Karpas-422 (cell line): ENCODE measurements at regions not wholly inside any gene's neighbourhood (a gene's known extent, or its start where the extent isn't known, plus 50 kb on each side); places are given as distances from the start of the nearest gene placed in this dataset.
"Not testable (repeated sequence)": the region's sequence is repeated elsewhere in the genome, so short reads cannot be mapped to it uniquely, and the experiment has no call there.

ENCODE experiments used
- DNase-seq: peaks from one replicate; pipeline ENCODE4 v3.0.0-alpha.2; 2015
- H2AFZ ChIP-seq: fragments of 200-600 bp; sonication (generic); 2 replicates; pipeline ENCODE4 v1.6.1; 2014; ENCODE audit warnings: antibody characterized with exemption, low read length, mixed read lengths
- H3K27ac ChIP-seq: fragments of 200-600 bp; sonication (generic); 2 replicates; pipeline ENCODE4 v1.5.1; 2014; ENCODE audit warnings: mild to moderate bottlenecking, low read length, moderate library complexity
- H3K27me3 ChIP-seq: fragments of 200-600 bp; sonication (generic); 2 replicates; pipeline ENCODE4 v1.6.1; 2014; ENCODE audit warnings: low read length, mixed read lengths
- H3K36me3 ChIP-seq: fragments of 200-600 bp; sonication (generic); 2 replicates; pipeline ENCODE4 v1.6.1; 2014; ENCODE audit warnings: low read length, mixed read lengths; ENCODE audit not compliant: insufficient read depth
- H3K4me1 ChIP-seq: fragments of 200-600 bp; sonication (generic); 2 replicates; pipeline ENCODE4 v1.6.1; 2014; ENCODE audit warnings: mild to moderate bottlenecking, low read length, mixed read lengths
- H3K4me2 ChIP-seq: fragments of 200-600 bp; sonication (generic); 2 replicates; pipeline ENCODE4 v1.6.1; 2014; ENCODE audit warnings: low read length, low read depth, mild to moderate bottlenecking; ENCODE audit not compliant: poor library complexity, severe bottlenecking
- H3K4me3 ChIP-seq: fragments of 200-600 bp; sonication (generic); 2 replicates; pipeline ENCODE4 v1.5.1; 2014; ENCODE audit warnings: mild to moderate bottlenecking, antibody characterized with exemption, low read length, mixed read lengths
- H3K79me2 ChIP-seq: fragments of 200-600 bp; sonication (generic); 2 replicates; pipeline ENCODE4 v1.6.1; 2014; ENCODE audit warnings: mild to moderate bottlenecking, low read length, mixed read lengths
- H3K9ac ChIP-seq: fragments of 200-600 bp; sonication (generic); 2 replicates; pipeline ENCODE4 v1.6.0; 2014; ENCODE audit warnings: low read length
- H3K9me2 ChIP-seq: fragments of 200-600 bp; sonication (generic), shearing (Covaris generic); replicated peaks from 2 replicates; pipeline ENCODE4 v1.6.0; 2014; ENCODE audit warnings: mild to moderate bottlenecking, low read length, moderate library complexity; ENCODE audit not compliant: insufficient read depth
- H3K9me3 ChIP-seq: fragments of 300-700, 200-600 bp; sonication (generic); 2 replicates; pipeline ENCODE4 v1.6.1; 2014; ENCODE audit warnings: low read length, mixed read lengths
- H4K20me1 ChIP-seq: fragments of 200-600 bp; sonication (generic); 2 replicates; pipeline ENCODE4 v1.6.1; 2014; ENCODE audit warnings: mild to moderate bottlenecking, antibody characterized with exemption, low read length, low read depth; ENCODE audit not compliant: insufficient read depth

DNA sequence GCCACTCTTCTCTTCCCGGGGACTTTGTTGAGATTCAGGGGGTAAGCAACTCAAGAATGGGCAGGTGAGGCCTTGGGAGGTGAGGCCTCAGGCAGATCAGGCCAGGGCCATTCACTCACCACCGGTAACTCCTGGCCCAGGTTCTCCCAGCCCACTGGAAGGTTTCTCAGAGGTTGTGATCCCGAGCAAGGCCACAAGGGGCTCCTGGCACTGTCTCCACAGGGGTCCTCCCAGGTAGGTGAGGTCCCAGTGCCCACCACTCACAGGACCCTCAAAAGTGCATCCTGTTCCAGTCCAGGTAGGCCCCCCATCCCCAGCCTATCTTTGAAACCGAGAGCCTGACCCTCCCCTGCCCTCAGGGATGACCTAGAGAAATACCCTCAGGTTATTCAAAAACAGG is 236.1 kb downstream of the BUB3 start:
- Histone ChIP-seq H3K79me2 (no peaks in the 10 kb centered on the region), H3K4me3 (peak overlapping the region; percentile 46; the same call in 1 of the 2 replicates), H3K4me1 (peaks cover 50% of the 10 kb centered on the region), H3K36me3 (peaks cover 2% of the 10 kb centered on the region; the same call in 1 of the 2 replicates), H2AFZ (no peak overlapping the region), H3K4me2 (peak overlapping the region; percentile 71), H4K20me1 (no peaks in the 10 kb centered on the region), H3K9me2 (no peaks in the 10 kb centered on the region), H3K9ac (peak overlapping the region; percentile 71), H3K27ac (peak overlapping the region; percentile 96), H3K27me3 (no peaks in the 10 kb centered on the region), H3K9me3 (peaks cover 9% of the 10 kb centered on the region)
- peak; percentile 61 for DNase-seq

DNA sequence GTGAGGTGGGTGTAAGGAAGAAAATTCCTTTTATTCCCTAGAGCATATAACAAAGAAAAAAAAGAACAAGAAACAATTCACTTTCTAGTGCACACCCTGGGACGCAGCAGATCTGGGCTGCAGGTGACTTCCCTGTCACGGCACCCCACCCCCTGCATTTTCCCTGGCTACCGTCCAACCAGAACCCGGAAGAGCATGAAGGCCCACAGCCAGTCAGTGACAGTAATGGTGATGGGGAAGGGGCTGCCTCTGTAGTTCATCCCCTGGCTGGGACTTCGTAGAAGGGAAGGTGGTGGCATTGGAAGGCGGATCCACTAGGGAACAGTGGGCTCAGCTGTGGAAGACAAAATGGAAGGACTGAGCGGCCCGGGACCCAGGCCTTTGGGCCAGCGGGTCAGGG is 236.7 kb downstream of the BUB3 start:
- Histone ChIP-seq H3K27ac (peak overlapping the region; percentile 96), H3K9me2 (no peaks in the 10 kb centered on the region), H3K4me1 (peaks cover 50% of the 10 kb centered on the region), H3K36me3 (no peaks in the 10 kb centered on the region; the same call in 1 of the 2 replicates), H3K9me3 (peaks cover 4% of the 10 kb centered on the region), H4K20me1 (no peaks in the 10 kb centered on the region), H3K4me2 (peak overlapping the region; percentile 71), H3K27me3 (no peaks in the 10 kb centered on the region), H3K4me3 (peak overlapping the region; percentile 46), H3K9ac (peak overlapping the region; percentile 71), H2AFZ (no peak overlapping the region), H3K79me2 (no peaks in the 10 kb centered on the region)
- peak; percentile 74 for DNase-seq

DNA sequence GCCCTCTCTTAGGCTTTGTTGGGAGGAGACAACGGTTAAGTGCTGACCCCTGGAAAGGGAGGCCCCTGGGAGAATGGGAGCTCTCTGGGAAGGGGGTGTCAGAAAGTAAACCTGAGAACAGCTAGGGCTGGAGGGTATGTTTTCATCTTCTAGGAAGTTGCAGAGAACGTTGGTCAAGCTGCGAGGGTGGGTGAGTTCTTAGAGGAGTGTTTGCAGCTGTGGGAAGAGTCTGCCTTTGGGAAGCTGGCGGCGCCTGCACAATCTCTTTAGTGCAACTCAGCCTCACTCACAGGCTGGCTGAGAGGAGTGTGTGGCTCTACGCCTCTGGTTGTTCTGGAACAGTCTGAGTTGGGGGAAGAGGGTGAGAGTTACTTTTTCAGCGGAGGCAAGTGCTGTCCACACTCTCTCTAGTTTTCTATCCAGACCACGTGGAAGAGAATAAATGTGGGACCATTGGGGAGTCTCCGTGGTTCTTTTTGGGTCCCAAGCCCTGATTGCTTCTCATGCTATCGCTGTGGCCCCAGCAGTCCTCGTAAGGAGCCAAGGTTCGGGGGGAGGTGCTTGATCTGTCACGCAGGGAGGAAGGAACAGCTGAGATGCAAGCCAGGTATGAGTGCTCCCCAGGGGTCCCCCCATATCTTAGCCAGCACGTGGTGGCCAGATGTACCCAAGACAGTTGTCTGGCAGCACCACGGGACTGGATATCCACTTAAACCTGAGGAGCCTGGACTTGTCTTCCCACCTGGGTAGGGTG is 237.2 kb downstream of the BUB3 start:
- no peaks in the 10 kb centered on the region for H3K9me2 ChIP-seq
- H3K9ac ChIP-seq: peak overlapping the region; percentile 71
- peak; percentile 90 for DNase-seq
- no peaks in the 10 kb centered on the region; the same call in 1 of the 2 replicates for H3K36me3 ChIP-seq
- H4K20me1 ChIP-seq: no peaks in the 10 kb centered on the region
- H2AFZ ChIP-seq: peak overlapping the region; percentile 26; the same call in 1 of the 2 replicates
- H3K79me2 ChIP-seq: no peaks in the 10 kb centered on the region
- no peaks in the 10 kb centered on the region for H3K27me3 ChIP-seq
- peaks cover 50% of the 10 kb centered on the region for H3K4me1 ChIP-seq
- peaks cover under 1% of the 10 kb centered on the region for H3K9me3 ChIP-seq
- peak overlapping the region; percentile 46 for H3K4me3 ChIP-seq
- peak overlapping the region; percentile 71 for H3K4me2 ChIP-seq
- H3K27ac ChIP-seq: peak overlapping the region; percentile 96

DNA sequence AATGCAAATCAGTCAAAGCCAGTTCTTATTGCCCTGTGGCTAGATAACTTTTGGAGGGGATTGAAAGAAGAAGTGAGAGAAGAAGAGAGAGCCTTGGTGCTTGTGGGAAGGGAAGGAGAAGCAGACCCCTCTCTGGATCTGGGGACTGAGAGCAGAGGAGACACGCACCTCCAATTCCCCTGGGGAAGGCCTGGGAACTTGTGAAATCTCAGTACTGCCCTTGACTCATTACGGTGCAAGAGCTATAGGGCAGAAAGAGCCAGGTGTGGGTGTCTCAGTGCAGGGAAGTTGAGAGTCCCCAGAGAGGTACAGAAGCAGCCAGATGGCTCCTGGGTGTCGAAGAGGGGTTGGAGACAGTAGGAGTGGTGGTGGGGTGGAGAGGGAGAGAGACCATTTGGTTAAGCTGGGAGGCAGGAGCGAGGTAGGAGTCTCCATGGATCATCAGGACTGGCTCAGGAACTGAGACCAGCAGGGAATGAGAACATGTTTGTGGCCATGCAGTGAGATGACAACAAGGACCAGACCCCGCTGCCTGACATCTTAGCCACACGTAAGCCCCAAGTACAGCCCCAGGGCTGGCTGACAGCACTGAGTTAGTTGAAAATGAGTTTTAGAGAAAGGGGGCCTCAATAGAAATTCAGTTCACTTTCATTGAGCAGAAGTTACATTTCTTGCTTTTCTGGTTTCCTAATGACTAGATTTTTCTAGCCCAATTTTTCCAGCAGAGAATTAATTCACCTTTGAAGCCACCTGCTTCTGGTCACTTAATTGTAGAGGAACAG is 238.2 kb downstream of the BUB3 start:
- Histone ChIP-seq H3K9me3 (no peaks in the 10 kb centered on the region; the same call in 1 of the 2 replicates), H3K4me2 (peak overlapping the region; percentile 71), H3K27ac (peak overlapping the region; percentile 96), H4K20me1 (no peaks in the 10 kb centered on the region), H2AFZ (peak overlapping the region; percentile 26; the same call in 1 of the 2 replicates), H3K79me2 (no peaks in the 10 kb centered on the region), H3K9me2 (no peaks in the 10 kb centered on the region), H3K9ac (peak overlapping the region; percentile 71), H3K4me3 (peak overlapping the region; percentile 46), H3K27me3 (no peaks in the 10 kb centered on the region), H3K36me3 (no peaks in the 10 kb centered on the region; the same call in 1 of the 2 replicates), H3K4me1 (peaks cover 53% of the 10 kb centered on the region)
- DNase-seq: peak; percentile 90

DNA sequence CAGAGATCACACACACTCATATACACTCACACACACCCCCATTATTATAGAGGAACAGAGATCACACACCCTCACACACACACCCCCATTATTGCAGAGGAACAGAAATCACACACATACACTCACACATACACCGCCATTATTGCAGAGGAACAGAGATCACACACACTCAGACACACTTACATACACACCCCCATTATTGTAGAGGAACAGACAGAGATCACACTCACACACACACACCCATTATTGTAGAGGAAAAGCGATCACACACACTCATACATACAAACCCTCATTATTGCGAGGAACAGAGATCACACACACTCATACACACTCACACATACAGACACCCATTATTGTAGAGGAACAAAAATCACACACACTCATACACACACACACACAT is 239.0 kb downstream of the BUB3 start:
- no peaks in the 10 kb centered on the region for H3K27me3 ChIP-seq
- H3K9ac ChIP-seq: peak overlapping the region; percentile 71
- H3K4me1 ChIP-seq: peaks cover 61% of the 10 kb centered on the region
- peak overlapping the region; percentile 71 for H3K4me2 ChIP-seq
- H2AFZ ChIP-seq: no peak overlapping the region
- H3K36me3 ChIP-seq: no peaks in the 10 kb centered on the region; the same call in 1 of the 2 replicates
- no peaks in the 10 kb centered on the region; the same call in 1 of the 2 replicates for H3K9me3 ChIP-seq
- peak overlapping the region; percentile 96 for H3K27ac ChIP-seq
- H3K79me2 ChIP-seq: no peaks in the 10 kb centered on the region
- no peaks in the 10 kb centered on the region for H3K9me2 ChIP-seq
- no peaks in the 10 kb centered on the region for H4K20me1 ChIP-seq
- no peak for DNase-seq
- H3K4me3 ChIP-seq: peak overlapping the region; percentile 46

DNA sequence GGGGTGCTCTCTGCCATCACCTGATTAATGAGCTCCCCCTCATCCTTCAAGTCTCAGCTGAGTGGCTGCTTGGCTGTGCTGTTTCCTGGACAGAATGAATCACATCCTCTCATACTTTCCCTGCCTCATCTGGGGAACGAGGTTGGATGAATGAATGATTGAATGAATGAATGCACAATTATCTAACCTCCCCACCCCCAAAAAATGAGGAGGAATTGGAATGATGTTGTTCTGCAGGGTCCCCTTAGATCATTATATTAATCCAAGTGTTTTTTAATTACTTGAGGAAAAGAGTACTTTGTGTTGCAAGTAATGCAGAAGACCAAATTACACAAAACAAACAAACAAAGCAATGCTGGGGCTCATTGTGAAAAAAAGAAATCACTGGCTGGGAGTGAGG is 240.2 kb downstream of the BUB3 start:
- Histone ChIP-seq H4K20me1 (no peaks in the 10 kb centered on the region), H3K27me3 (no peaks in the 10 kb centered on the region), H2AFZ (no peak overlapping the region), H3K4me3 (no peak overlapping the region), H3K27ac (no peak overlapping the region), H3K36me3 (no peaks in the 10 kb centered on the region), H3K9me3 (no peaks in the 10 kb centered on the region), H3K4me1 (peaks cover 67% of the 10 kb centered on the region), H3K9ac (no peak overlapping the region), H3K79me2 (no peaks in the 10 kb centered on the region), H3K9me2 (no peaks in the 10 kb centered on the region), H3K4me2 (no peak overlapping the region)
- no peak for DNase-seq

DNA sequence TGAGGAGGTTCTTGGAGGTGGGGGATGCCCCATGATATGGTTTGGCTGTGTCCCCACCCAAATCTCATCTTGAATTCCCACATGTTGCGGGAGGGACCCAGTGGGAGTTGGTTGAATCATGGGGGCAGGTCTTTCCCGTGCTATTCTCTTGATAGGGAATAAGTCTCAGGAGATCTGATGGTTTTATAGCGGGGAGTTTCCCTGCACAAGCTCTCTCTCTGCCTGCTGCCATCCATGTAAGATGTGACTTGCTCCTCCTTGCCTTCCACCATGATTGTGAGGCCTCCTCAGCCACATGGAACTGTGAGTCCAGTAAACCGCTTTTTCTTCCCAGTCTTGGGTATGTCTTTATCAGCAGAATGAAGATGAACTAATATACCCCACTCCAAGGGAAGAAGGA is 241.0 kb downstream of the BUB3 start:
- not testable (repeated sequence) for H3K9me2 ChIP-seq, H3K9me3 ChIP-seq, H3K4me3 ChIP-seq, H3K27me3 ChIP-seq, H4K20me1 ChIP-seq, DNase-seq, H3K27ac ChIP-seq, H3K79me2 ChIP-seq, H3K4me2 ChIP-seq, H2AFZ ChIP-seq, H3K36me3 ChIP-seq, H3K9ac ChIP-seq
- H3K4me1 ChIP-seq: peaks cover 59% of the 10 kb centered on the region

DNA sequence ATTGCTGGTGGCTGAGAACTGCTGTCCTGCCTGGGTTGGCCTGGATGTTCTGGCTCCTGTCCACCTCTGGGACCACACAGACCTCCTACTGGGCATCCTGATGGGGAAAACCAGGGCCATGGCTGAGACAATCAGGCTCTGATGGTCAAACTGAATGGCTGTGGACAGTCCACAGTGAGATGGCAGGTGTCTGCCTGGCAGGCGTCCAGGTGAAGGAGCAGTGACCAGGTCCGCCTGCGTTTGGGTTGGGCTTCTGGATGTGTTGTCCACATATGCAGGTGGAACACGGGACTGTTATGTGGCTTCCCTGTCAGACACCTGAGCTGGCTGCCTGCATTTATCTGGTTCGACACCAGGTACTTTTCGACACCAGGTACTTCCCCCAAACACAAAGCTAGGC is 241.7 kb downstream of the BUB3 start:
- H2AFZ ChIP-seq: no peak overlapping the region
- no peaks in the 10 kb centered on the region for H3K9me2 ChIP-seq
- H3K9ac ChIP-seq: no peak overlapping the region
- H3K4me2 ChIP-seq: no peak overlapping the region
- H3K36me3 ChIP-seq: no peaks in the 10 kb centered on the region
- no peak for DNase-seq
- no peaks in the 10 kb centered on the region for H4K20me1 ChIP-seq
- peaks cover 52% of the 10 kb centered on the region for H3K4me1 ChIP-seq
- no peaks in the 10 kb centered on the region for H3K27me3 ChIP-seq
- H3K4me3 ChIP-seq: no peak overlapping the region
- no peaks in the 10 kb centered on the region for H3K9me3 ChIP-seq
- H3K79me2 ChIP-seq: no peaks in the 10 kb centered on the region
- peak overlapping the region; percentile 78; the same call in 1 of the 2 replicates for H3K27ac ChIP-seq
